GM23338 (cell line): ENCODE measurements at regions not wholly inside any gene's neighbourhood (a gene's known extent, or its start where the extent isn't known, plus 50 kb on each side); places are given as distances from the start of the nearest gene placed in this dataset.

ENCODE experiments used
- CTCF ChIP-seq, 2 experiments: fragments of 200-600 bp in 1 of 2; sonication (generic) in 1 of 2; conservative IDR thresholded peaks; 2 replicates each; pipeline versions ENCODE4 v1.5.1 to v1.6.1; 2016 to 2017; ENCODE audit warnings: antibody characterized with exemption in 2 of 2, low read depth in 2 of 2, mild to moderate bottlenecking in 2 of 2, moderate library complexity in 1 of 2
- EZH2 ChIP-seq: fragments of 200-600 bp; sonication (generic); IDR thresholded peaks from one replicate; pipeline ENCODE4 v1.8.0; 2017; ENCODE audit warnings: antibody characterized with exemption, mild to moderate bottlenecking, low read depth; ENCODE audit not compliant: unreplicated experiment
- EZH2phosphoT487 ChIP-seq: fragments of 200-600 bp; sonication (generic); IDR thresholded peaks from one replicate; pipeline ENCODE4 v1.8.1; 2018; ENCODE audit warnings: antibody characterized with exemption; ENCODE audit not compliant: unreplicated experiment
- POLR2AphosphoS5 ChIP-seq: IDR thresholded peaks from 2 replicates; pipeline ENCODE4 v1.6.1; 2016; ENCODE audit warnings: antibody characterized with exemption, low read depth
- REST ChIP-seq: IDR thresholded peaks from one replicate; pipeline ENCODE4 v1.6.1; 2018; ENCODE audit warnings: antibody characterized with exemption; ENCODE audit not compliant: unreplicated experiment

GRCh38 chr15:77721963-77722362 lies 89.3 kb upstream of the LINGO1 start:
- TF ChIP-seq CTCF (conservative IDR thresholded peaks at IDR 0.05; ENCODE audit: low read depth in 2 of 2) = no peak
- TF ChIP-seq POLR2AphosphoS5 = no peak
- no peak for TF ChIP-seq REST
- no peak for TF ChIP-seq EZH2phosphoT487
- no peak for TF ChIP-seq EZH2
